ENCODE measurements at regions not wholly inside any gene's neighbourhood (a gene's known extent, or its start where the extent isn't known, plus 50 kb on each side); places are given as distances from the start of the nearest gene placed in this dataset.

DNA sequence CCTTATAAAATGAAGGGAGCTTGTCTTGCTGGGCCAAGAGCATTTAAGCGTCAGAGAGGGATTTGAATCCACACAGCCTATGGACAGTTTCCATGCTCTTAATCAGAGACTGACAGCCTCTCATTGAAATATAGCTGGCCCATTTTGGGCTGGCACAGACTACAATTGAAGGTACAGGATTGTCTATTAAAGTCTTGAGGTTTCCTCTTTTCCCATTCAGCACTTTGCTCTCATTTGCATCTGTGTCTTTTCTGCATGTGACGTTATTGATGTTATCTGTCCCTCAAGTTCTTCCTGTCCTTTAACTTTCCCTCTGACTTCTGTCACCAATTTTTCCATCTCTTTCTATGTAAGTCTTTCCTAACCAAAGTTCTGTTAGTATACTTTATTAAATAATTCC is 133.3 kb upstream of the SFRP2 start:
- Histone ChIP-seq H3K27ac (no peak overlapping the region), H3K27me3 (no peaks in the 10 kb centered on the region), H3K4me3 (no peak overlapping the region), H3K9me3 (no peaks in the 10 kb centered on the region), H3K36me3 (no peaks in the 10 kb centered on the region), H3K4me1 (no peaks in the 10 kb centered on the region)
- WGBS, 5 donors, result 67 to 86% (median 81%) methylated on average over 2 of the region's 2 CpGs
- intact Hi-C loops (cut with DNase I; ENCODE audit: low total_unique reads), result no loop called here
- TF ChIP-seq POLR2AphosphoS5 (IDR thresholded peaks at IDR 0.05), result no peak
- no peak for TF ChIP-seq POLR2A (IDR thresholded peaks at IDR 0.05)
- no peak for TF ChIP-seq EP300 (IDR thresholded peaks at IDR 0.05)
- TF ChIP-seq, protein P1, sequence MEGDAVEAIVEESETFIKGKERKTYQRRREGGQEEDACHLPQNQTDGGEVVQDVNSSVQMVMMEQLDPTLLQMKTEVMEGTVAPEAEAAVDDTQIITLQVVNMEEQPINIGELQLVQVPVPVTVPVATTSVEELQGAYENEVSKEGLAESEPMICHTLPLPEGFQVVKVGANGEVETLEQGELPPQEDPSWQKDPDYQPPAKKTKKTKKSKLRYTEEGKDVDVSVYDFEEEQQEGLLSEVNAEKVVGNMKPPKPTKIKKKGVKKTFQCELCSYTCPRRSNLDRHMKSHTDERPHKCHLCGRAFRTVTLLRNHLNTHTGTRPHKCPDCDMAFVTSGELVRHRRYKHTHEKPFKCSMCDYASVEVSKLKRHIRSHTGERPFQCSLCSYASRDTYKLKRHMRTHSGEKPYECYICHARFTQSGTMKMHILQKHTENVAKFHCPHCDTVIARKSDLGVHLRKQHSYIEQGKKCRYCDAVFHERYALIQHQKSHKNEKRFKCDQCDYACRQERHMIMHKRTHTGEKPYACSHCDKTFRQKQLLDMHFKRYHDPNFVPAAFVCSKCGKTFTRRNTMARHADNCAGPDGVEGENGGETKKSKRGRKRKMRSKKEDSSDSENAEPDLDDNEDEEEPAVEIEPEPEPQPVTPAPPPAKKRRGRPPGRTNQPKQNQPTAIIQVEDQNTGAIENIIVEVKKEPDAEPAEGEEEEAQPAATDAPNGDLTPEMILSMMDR (IDR thresholded peaks at IDR 0.05), result no peak
- DNase-seq, result no peak

DNA sequence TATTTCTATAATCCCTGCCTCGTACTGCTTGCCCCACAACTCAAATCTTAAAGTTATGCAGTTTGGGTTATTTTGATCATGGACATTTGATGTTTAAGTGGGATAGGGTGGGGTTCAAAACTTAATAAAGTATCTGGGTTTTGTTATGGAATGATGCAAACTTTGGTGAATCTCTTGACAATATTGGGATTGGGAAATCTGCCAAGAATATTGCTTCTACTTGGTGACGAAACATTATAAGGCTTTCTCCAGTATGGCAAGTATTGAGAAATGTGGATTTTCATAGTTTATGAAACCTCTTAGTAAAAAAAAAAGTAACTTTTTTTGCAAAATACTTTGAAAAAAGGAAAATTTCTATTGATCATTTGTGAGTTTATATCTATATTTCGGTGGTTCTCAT is 130.8 kb upstream of the SFRP2 start:
- no peaks in the 10 kb centered on the region for H3K9me3 ChIP-seq
- TF ChIP-seq, protein P1 (IDR thresholded peaks at IDR 0.05), result no peak
- TF ChIP-seq POLR2A (IDR thresholded peaks at IDR 0.05) (no peak), EP300 (IDR thresholded peaks at IDR 0.05) (no peak), POLR2AphosphoS5 (IDR thresholded peaks at IDR 0.05) (no peak)
- 72 to 90% (median 85%) methylated on average over 3 of the region's 3 CpGs for WGBS, 5 donors
- H3K4me3 ChIP-seq, result no peak overlapping the region
- H3K4me1 ChIP-seq, result no peaks in the 10 kb centered on the region
- intact Hi-C loops (cut with DNase I; ENCODE audit: low total_unique reads), result no loop called here
- no peaks in the 10 kb centered on the region for H3K36me3 ChIP-seq
- no peak for DNase-seq
- no peaks in the 10 kb centered on the region for H3K27me3 ChIP-seq
- no peak overlapping the region for H3K27ac ChIP-seq

DNA sequence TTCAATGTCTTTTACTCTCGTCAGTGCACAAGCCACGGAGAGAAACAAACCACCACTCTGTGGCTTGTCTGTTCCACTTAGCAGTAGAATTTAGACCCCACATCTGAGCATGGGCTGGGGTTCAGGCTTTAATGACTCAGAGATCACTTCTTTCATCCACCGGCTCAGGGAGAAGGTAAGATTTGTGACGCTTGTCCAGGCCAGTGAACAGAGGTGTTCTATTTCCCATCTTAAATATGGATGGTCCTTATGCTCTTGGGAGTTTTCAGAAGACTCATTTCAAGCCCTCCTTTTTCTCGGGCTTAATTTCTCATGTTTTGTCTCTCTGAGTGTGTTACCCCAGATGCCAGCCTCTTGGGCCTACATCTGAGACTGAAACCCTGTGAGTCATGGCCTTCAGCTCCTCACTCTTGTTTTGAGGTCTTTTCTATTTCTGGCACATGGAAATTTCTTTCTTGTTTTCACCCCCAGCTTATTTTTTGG is 127.4 kb upstream of the SFRP2 start:
- 79 to 81% (median 81%) methylated on average over 5 of the region's 5 CpGs for WGBS, 5 donors
- no peaks in the 10 kb centered on the region for H3K9me3 ChIP-seq
- no peak for DNase-seq
- intact Hi-C loops (cut with DNase I; ENCODE audit: low total_unique reads), result no loop called here
- H3K4me1 ChIP-seq, result no peaks in the 10 kb centered on the region
- no peaks in the 10 kb centered on the region for H3K36me3 ChIP-seq
- TF ChIP-seq, protein P1 (IDR thresholded peaks at IDR 0.05), result no peak
- TF ChIP-seq POLR2A (IDR thresholded peaks at IDR 0.05) (no peak), POLR2AphosphoS5 (IDR thresholded peaks at IDR 0.05) (no peak), EP300 (IDR thresholded peaks at IDR 0.05) (no peak)
- H3K27ac ChIP-seq, result no peak overlapping the region
- no peaks in the 10 kb centered on the region for H3K27me3 ChIP-seq
- no peak overlapping the region for H3K4me3 ChIP-seq

- DNase-seq, result no peak
- Histone ChIP-seq H3K27ac (no peak overlapping the region), H3K9me3 (no peaks in the 10 kb centered on the region), H3K4me3 (no peak overlapping the region), H3K27me3 (no peaks in the 10 kb centered on the region), H3K4me1 (no peaks in the 10 kb centered on the region), H3K36me3 (no peaks in the 10 kb centered on the region)
- intact Hi-C loops (cut with DNase I; ENCODE audit: low total_unique reads), result no loop called here
- no peak for TF ChIP-seq POLR2A (IDR thresholded peaks at IDR 0.05)
- TF ChIP-seq, protein P1 (IDR thresholded peaks at IDR 0.05), result no peak
- TF ChIP-seq EP300 (IDR thresholded peaks at IDR 0.05), result no peak
- TF ChIP-seq POLR2AphosphoS5 (IDR thresholded peaks at IDR 0.05), result no peak
Measured at GRCh38 chr4:153912301-153912700, 123.4 kb upstream of the SFRP2 start.
